ENCODE measurements at regions not wholly inside any gene's neighbourhood (a gene's known extent, or its start where the extent isn't known, plus 50 kb on each side); places are given as distances from the start of the nearest gene placed in this dataset.

GRCh38 chr12:89087149-89087825 is 265.0 kb downstream of the DUSP6 start:
- WGBS, 2 donors (ENCODE audit: extremely low coverage in 2 of 2, insufficient read length in 2 of 2, insufficient replicate concordance in 1 of 2), result no CpG with 5 or more reads among the region's 6 CpGs

GRCh38 chr12:89085421-89085820 is 266.9 kb downstream of the DUSP6 start:
- H2BK12ac ChIP-seq (ENCODE audit: low read length), result no peak overlapping the region
- no peak overlapping the region for H3K4me2 ChIP-seq (ENCODE audit: insufficient read depth, low read length, poor library complexity, severe bottlenecking)
- H2BK15ac ChIP-seq (ENCODE audit: low read length), result no peak overlapping the region
- H3K14ac ChIP-seq (ENCODE audit: low read length), result no peak overlapping the region
- H3K4ac ChIP-seq (ENCODE audit: low read length), result no peak overlapping the region
- no peak overlapping the region for H3K18ac ChIP-seq (ENCODE audit: low read length)
- H4K8ac ChIP-seq (ENCODE audit: low read depth, low read length), result no peak overlapping the region
- peaks cover 7 to 30% of the 10 kb centered on the region in 2 donors for H3K4me1 ChIP-seq (ENCODE audit: control insufficient read depth in 2 of 2, insufficient read depth in 1 of 2, low read depth in 1 of 2, low read length in 2 of 2)
- no peak overlapping the region for H4K91ac ChIP-seq (ENCODE audit: low read depth, low read length, poor library complexity)
- no peak for DNase-seq (ENCODE audit: low spot score)
- no peaks in the 10 kb centered on the region for H3K27me3 ChIP-seq (ENCODE audit: control insufficient read depth in 3 of 3, insufficient read depth in 3 of 3, low read depth in 1 of 3, low read length in 3 of 3)
- WGBS, 2 donors (ENCODE audit: extremely low coverage in 2 of 2, insufficient read length in 2 of 2, insufficient replicate concordance in 1 of 2), result no CpG with 5 or more reads among the region's 5 CpGs
- no peak overlapping the region for H3K27ac ChIP-seq (replicated peaks; ENCODE audit: low read length)
- no peaks in the 10 kb centered on the region for H3K79me1 ChIP-seq (ENCODE audit: low read depth, low read length)
- no peak overlapping the region for H2BK120ac ChIP-seq (ENCODE audit: low read depth, low read length)
- peaks cover 0 to 9% of the 10 kb centered on the region in 2 donors for H3K9me3 ChIP-seq (replicated peaks in 1 of 2; ENCODE audit: control insufficient read depth in 2 of 2, insufficient read depth in 1 of 2, low read depth in 1 of 2, low read length in 2 of 2)
- H2AK5ac ChIP-seq (ENCODE audit: low read depth, low read length), result no peak overlapping the region
- no peaks in the 10 kb centered on the region for H3K36me3 ChIP-seq (replicated peaks in 1 of 2; ENCODE audit: control insufficient read depth in 2 of 2, insufficient read depth in 2 of 2, low read length in 2 of 2)
- peak overlapping the region; percentile 17 for H2AFZ ChIP-seq (ENCODE audit: low read length)
- H3K23ac ChIP-seq (ENCODE audit: low read depth, low read length, poor library complexity), result no peak overlapping the region
- H3K9ac ChIP-seq (ENCODE audit: low read depth, low read length, poor library complexity), result no peak overlapping the region
- H3K4me3 ChIP-seq (ENCODE audit: low read length in 2 of 2), result no peak overlapping the region
- no peak overlapping the region for H2BK5ac ChIP-seq (ENCODE audit: low read length)

More at GRCh38 chr12:89087149-89087825, 265.0 kb downstream of the DUSP6 start:
- Histone ChIP-seq H3K4me1 (ENCODE audit: control insufficient read depth in 2 of 2, insufficient read depth in 1 of 2, low read depth in 1 of 2, low read length in 2 of 2) (peaks cover 5 to 15% of the 10 kb centered on the region in 2 donors), H4K8ac (ENCODE audit: low read depth, low read length) (no peak overlapping the region), H2BK12ac (ENCODE audit: low read length) (no peak overlapping the region), H3K79me1 (ENCODE audit: low read depth, low read length) (no peaks in the 10 kb centered on the region), H3K9me3 (replicated peaks in 1 of 2; ENCODE audit: control insufficient read depth in 2 of 2, insufficient read depth in 1 of 2, low read depth in 1 of 2, low read length in 2 of 2) (peaks cover 3 to 24% of the 10 kb centered on the region in 2 donors), H3K9ac (ENCODE audit: low read depth, low read length, poor library complexity) (no peak overlapping the region), H3K4me3 (ENCODE audit: low read length in 2 of 2) (no peak overlapping the region), H3K18ac (ENCODE audit: low read length) (no peak overlapping the region), H3K23ac (ENCODE audit: low read depth, low read length, poor library complexity) (no peak overlapping the region), H2BK120ac (ENCODE audit: low read depth, low read length) (no peak overlapping the region), H2BK5ac (ENCODE audit: low read length) (no peak overlapping the region), H4K91ac (ENCODE audit: low read depth, low read length, poor library complexity) (no peak overlapping the region), H3K4me2 (ENCODE audit: insufficient read depth, low read length, poor library complexity, severe bottlenecking) (no peak overlapping the region), H2AK5ac (ENCODE audit: low read depth, low read length) (no peak overlapping the region), H3K36me3 (replicated peaks in 1 of 2; ENCODE audit: control insufficient read depth in 2 of 2, insufficient read depth in 2 of 2, low read length in 2 of 2) (no peaks in the 10 kb centered on the region), H3K4ac (ENCODE audit: low read length) (no peak overlapping the region), H3K27me3 (ENCODE audit: control insufficient read depth in 3 of 3, insufficient read depth in 3 of 3, low read depth in 1 of 3, low read length in 3 of 3) (no peaks in the 10 kb centered on the region), H3K27ac (replicated peaks; ENCODE audit: low read length) (no peak overlapping the region), H2AFZ (ENCODE audit: low read length) (peak overlapping the region; percentile 62), H2BK15ac (ENCODE audit: low read length) (no peak overlapping the region), H3K14ac (ENCODE audit: low read length) (no peak overlapping the region)
- no peak for DNase-seq (ENCODE audit: low spot score)

GRCh38 chr12:89084751-89085150 is 267.6 kb downstream of the DUSP6 start:
- Histone ChIP-seq H3K79me1 (ENCODE audit: low read depth, low read length) (no peaks in the 10 kb centered on the region), H4K8ac (ENCODE audit: low read depth, low read length) (no peak overlapping the region), H4K91ac (ENCODE audit: low read depth, low read length, poor library complexity) (no peak overlapping the region), H3K27ac (replicated peaks; ENCODE audit: low read length) (no peak overlapping the region), H2BK15ac (ENCODE audit: low read length) (no peak overlapping the region), H3K9ac (ENCODE audit: low read depth, low read length, poor library complexity) (no peak overlapping the region), H3K18ac (ENCODE audit: low read length) (no peak overlapping the region), H2AK5ac (ENCODE audit: low read depth, low read length) (no peak overlapping the region), H2BK12ac (ENCODE audit: low read length) (no peak overlapping the region), H3K27me3 (ENCODE audit: control insufficient read depth in 3 of 3, insufficient read depth in 3 of 3, low read depth in 1 of 3, low read length in 3 of 3) (no peaks in the 10 kb centered on the region), H3K4me1 (ENCODE audit: control insufficient read depth in 2 of 2, insufficient read depth in 1 of 2, low read depth in 1 of 2, low read length in 2 of 2) (peaks cover 7 to 30% of the 10 kb centered on the region in 2 donors), H2AFZ (ENCODE audit: low read length) (no peak overlapping the region), H3K9me3 (replicated peaks in 1 of 2; ENCODE audit: control insufficient read depth in 2 of 2, insufficient read depth in 1 of 2, low read depth in 1 of 2, low read length in 2 of 2) (peaks cover 0 to 8% of the 10 kb centered on the region in 2 donors), H3K4ac (ENCODE audit: low read length) (no peak overlapping the region), H3K23ac (ENCODE audit: low read depth, low read length, poor library complexity) (no peak overlapping the region), H3K4me3 (ENCODE audit: low read length in 2 of 2) (no peak overlapping the region), H3K4me2 (ENCODE audit: insufficient read depth, low read length, poor library complexity, severe bottlenecking) (no peak overlapping the region), H2BK120ac (ENCODE audit: low read depth, low read length) (no peak overlapping the region), H3K14ac (ENCODE audit: low read length) (no peak overlapping the region), H3K36me3 (replicated peaks in 1 of 2; ENCODE audit: control insufficient read depth in 2 of 2, insufficient read depth in 2 of 2, low read length in 2 of 2) (no peaks in the 10 kb centered on the region), H2BK5ac (ENCODE audit: low read length) (no peak overlapping the region)
- DNase-seq (ENCODE audit: low spot score), result no peak
- no CpG with 5 or more reads among the region's 3 CpGs for WGBS, 2 donors (ENCODE audit: extremely low coverage in 2 of 2, insufficient read length in 2 of 2, insufficient replicate concordance in 1 of 2)

GRCh38 chr12:89083491-89083890 is 268.8 kb downstream of the DUSP6 start:
- Histone ChIP-seq H3K27me3 (ENCODE audit: control insufficient read depth in 3 of 3, insufficient read depth in 3 of 3, low read depth in 1 of 3, low read length in 3 of 3) (no peaks in the 10 kb centered on the region), H3K18ac (ENCODE audit: low read length) (no peak overlapping the region), H4K91ac (ENCODE audit: low read depth, low read length, poor library complexity) (no peak overlapping the region), H2BK120ac (ENCODE audit: low read depth, low read length) (no peak overlapping the region), H3K4me2 (ENCODE audit: insufficient read depth, low read length, poor library complexity, severe bottlenecking) (no peak overlapping the region), H2BK12ac (ENCODE audit: low read length) (no peak overlapping the region), H3K27ac (replicated peaks; ENCODE audit: low read length) (no peak overlapping the region), H3K4ac (ENCODE audit: low read length) (no peak overlapping the region), H2AFZ (ENCODE audit: low read length) (no peak overlapping the region), H4K8ac (ENCODE audit: low read depth, low read length) (no peak overlapping the region), H3K4me1 (ENCODE audit: control insufficient read depth in 2 of 2, insufficient read depth in 1 of 2, low read depth in 1 of 2, low read length in 2 of 2) (peaks cover 7 to 30% of the 10 kb centered on the region in 2 donors), H2AK5ac (ENCODE audit: low read depth, low read length) (no peak overlapping the region), H3K4me3 (ENCODE audit: low read length in 2 of 2) (no peak overlapping the region), H3K79me1 (ENCODE audit: low read depth, low read length) (no peaks in the 10 kb centered on the region), H3K23ac (ENCODE audit: low read depth, low read length, poor library complexity) (no peak overlapping the region), H2BK15ac (ENCODE audit: low read length) (no peak overlapping the region), H2BK5ac (ENCODE audit: low read length) (no peak overlapping the region), H3K9me3 (replicated peaks in 1 of 2; ENCODE audit: control insufficient read depth in 2 of 2, insufficient read depth in 1 of 2, low read depth in 1 of 2, low read length in 2 of 2) (peaks cover 0 to 5% of the 10 kb centered on the region in 2 donors), H3K14ac (ENCODE audit: low read length) (no peak overlapping the region), H3K36me3 (replicated peaks in 1 of 2; ENCODE audit: control insufficient read depth in 2 of 2, insufficient read depth in 2 of 2, low read length in 2 of 2) (no peaks in the 10 kb centered on the region), H3K9ac (ENCODE audit: low read depth, low read length, poor library complexity) (no peak overlapping the region)
- no CpG with 5 or more reads among the region's 3 CpGs for WGBS, 2 donors (ENCODE audit: extremely low coverage in 2 of 2, insufficient read length in 2 of 2, insufficient replicate concordance in 1 of 2)
- no peak for DNase-seq (ENCODE audit: low spot score)

Data from neuronal stem cell (in vitro differentiated cells).